ENCODE measurements at regions not wholly inside any gene's neighbourhood (a gene's known extent, or its start where the extent isn't known, plus 50 kb on each side); places are given as distances from the start of the nearest gene placed in this dataset.

DNA sequence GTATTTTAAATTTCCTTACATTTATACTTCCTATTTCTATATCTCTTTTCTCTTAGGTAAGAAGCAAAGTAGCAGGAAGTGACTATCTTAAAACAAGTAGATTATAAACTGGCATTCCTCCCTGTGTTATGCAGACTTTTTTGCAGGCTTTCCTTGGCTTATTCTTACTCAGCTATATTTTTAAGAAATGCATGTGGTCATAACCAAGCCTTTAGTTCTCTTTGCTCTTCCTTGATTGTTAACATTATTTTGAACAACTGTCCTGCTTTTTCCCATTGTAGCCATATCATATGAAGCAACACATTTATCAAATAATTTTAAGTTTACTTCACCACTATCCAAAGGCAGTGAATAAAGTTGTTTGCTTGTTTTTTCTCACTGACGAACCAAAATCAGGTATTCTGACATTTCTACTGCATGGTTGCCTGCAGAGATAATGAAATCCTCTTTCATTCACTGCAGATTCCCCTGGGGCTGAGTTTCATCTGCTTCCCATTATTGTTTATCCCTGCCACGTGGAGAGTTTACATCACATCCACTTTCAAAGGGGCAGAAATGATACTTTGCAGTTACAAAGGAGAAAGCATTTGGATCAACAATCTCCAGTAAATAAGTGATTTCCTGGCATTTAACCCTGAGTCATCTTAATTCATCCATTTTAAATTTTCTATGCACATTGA is 389.9 kb upstream of the SEMA3C start:
- Histone ChIP-seq H3K36me3 (ENCODE audit: low read depth, low read length) (no peaks in the 10 kb centered on the region), H3K27me3 (ENCODE audit: low read length) (no peaks in the 10 kb centered on the region), H2AFZ (ENCODE audit: low read length) (no peak overlapping the region), H3K9me2 (replicated peaks; ENCODE audit: low read length) (no peaks in the 10 kb centered on the region), H3F3A (ENCODE audit: low read length, unreplicated experiment) (no peaks in the 10 kb centered on the region), H3K9ac (ENCODE audit: low read length) (no peak overlapping the region), H3K79me2 (ENCODE audit: low read length) (no peaks in the 10 kb centered on the region), H3K4me1 (ENCODE audit: insufficient read depth, low read length) (no peaks in the 10 kb centered on the region), H4K20me1 (ENCODE audit: low read length) (no peaks in the 10 kb centered on the region), H3K27ac (ENCODE audit: low read length) (no peak overlapping the region), H3K4me2 (ENCODE audit: low read length) (no peak overlapping the region), H3K4me3 (ENCODE audit: low read length) (no peak overlapping the region), H3K9me3 (ENCODE audit: low read length) (no peaks in the 10 kb centered on the region)
- ATAC-seq (no peak), DNase-seq (no peak)
- ChIA-PET POLR2A (ENCODE audit: unreplicated experiment) (no interaction called here), CTCF (no interaction called here)
- TF ChIP-seq, protein P1, sequence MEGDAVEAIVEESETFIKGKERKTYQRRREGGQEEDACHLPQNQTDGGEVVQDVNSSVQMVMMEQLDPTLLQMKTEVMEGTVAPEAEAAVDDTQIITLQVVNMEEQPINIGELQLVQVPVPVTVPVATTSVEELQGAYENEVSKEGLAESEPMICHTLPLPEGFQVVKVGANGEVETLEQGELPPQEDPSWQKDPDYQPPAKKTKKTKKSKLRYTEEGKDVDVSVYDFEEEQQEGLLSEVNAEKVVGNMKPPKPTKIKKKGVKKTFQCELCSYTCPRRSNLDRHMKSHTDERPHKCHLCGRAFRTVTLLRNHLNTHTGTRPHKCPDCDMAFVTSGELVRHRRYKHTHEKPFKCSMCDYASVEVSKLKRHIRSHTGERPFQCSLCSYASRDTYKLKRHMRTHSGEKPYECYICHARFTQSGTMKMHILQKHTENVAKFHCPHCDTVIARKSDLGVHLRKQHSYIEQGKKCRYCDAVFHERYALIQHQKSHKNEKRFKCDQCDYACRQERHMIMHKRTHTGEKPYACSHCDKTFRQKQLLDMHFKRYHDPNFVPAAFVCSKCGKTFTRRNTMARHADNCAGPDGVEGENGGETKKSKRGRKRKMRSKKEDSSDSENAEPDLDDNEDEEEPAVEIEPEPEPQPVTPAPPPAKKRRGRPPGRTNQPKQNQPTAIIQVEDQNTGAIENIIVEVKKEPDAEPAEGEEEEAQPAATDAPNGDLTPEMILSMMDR (conservative IDR thresholded peaks at IDR 0.05; ENCODE audit: low read depth, low read length) = no peak
- TF ChIP-seq EZH2 (IDR thresholded peaks at IDR 0.05; ENCODE audit: low read length, unreplicated experiment) (no peak), EZH2phosphoT487 (IDR thresholded peaks at IDR 0.05; ENCODE audit: borderline replicate concordance, low read length) (no peak)
- intact Hi-C loops (cut with micrococcal nuclease) = no loop called here
- BruUV-seq (replicated peaks) = no TSS peak

DNA sequence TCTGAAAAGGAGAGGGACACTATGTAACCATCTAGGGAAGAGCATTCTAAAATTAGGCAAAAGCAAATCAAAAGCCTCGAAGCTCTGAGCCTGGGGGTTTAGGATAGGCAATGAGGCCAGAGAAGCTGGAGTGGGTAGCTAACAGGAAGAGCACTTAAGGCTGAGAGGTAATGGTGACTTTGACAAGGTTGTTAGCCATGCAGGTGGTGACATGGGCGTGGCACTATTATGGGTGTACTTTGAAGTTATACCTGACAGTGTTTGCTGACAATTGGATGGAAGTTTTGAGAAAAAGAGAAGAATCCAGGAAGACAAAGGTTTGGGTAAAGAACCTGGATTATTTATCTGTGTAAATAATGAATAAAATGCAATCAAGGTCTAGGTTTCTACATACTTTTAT is 383.0 kb upstream of the SEMA3C start:
- Histone ChIP-seq H3K27me3 (ENCODE audit: low read length) (no peaks in the 10 kb centered on the region), H3K27ac (ENCODE audit: low read length) (no peak overlapping the region), H2AFZ (ENCODE audit: low read length) (no peak overlapping the region), H3K4me1 (ENCODE audit: insufficient read depth, low read length) (peaks cover 29% of the 10 kb centered on the region), H3K9me3 (ENCODE audit: low read length) (no peaks in the 10 kb centered on the region), H3K4me3 (ENCODE audit: low read length) (no peak overlapping the region), H3K79me2 (ENCODE audit: low read length) (no peaks in the 10 kb centered on the region), H3K9ac (ENCODE audit: low read length) (no peak overlapping the region), H3K36me3 (ENCODE audit: low read depth, low read length) (no peaks in the 10 kb centered on the region), H4K20me1 (ENCODE audit: low read length) (no peaks in the 10 kb centered on the region), H3F3A (ENCODE audit: low read length, unreplicated experiment) (peaks cover 4% of the 10 kb centered on the region), H3K9me2 (replicated peaks; ENCODE audit: low read length) (no peaks in the 10 kb centered on the region), H3K4me2 (ENCODE audit: low read length) (no peak overlapping the region)
- ATAC-seq (no peak), DNase-seq (no peak)
- intact Hi-C loops (cut with micrococcal nuclease) = no loop called here
- TF ChIP-seq EZH2 (IDR thresholded peaks at IDR 0.05; ENCODE audit: low read length, unreplicated experiment) (no peak), EZH2phosphoT487 (IDR thresholded peaks at IDR 0.05; ENCODE audit: borderline replicate concordance, low read length) (no peak)
- TF ChIP-seq, protein P1 (conservative IDR thresholded peaks at IDR 0.05; ENCODE audit: low read depth, low read length) = no peak
- ChIA-PET POLR2A (ENCODE audit: unreplicated experiment) (no interaction called here), CTCF (no interaction called here)
- no TSS peak for BruUV-seq (replicated peaks)

DNA sequence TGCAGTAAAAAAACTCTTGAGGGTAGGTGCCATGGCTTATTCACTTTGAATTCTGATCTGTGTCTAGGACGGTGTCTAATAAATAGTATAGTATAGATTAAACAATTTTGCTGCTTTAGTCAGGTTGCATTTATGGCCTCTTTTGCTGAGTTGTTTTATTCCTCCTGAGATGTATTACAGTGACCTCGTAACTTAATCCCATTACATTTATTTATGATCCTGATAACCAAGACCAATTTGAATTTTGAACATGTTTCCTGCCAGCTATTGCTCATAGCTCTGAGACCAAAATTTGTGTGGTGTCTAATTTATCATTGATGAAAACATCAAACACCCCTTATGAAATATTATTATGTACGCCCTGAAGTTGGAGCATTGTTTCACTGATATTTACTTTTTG is 381.9 kb upstream of the SEMA3C start:
- Histone ChIP-seq H3K79me2 (ENCODE audit: low read length) (no peaks in the 10 kb centered on the region), H3K4me2 (ENCODE audit: low read length) (no peak overlapping the region), H3K4me3 (ENCODE audit: low read length) (no peak overlapping the region), H2AFZ (ENCODE audit: low read length) (no peak overlapping the region), H3F3A (ENCODE audit: low read length, unreplicated experiment) (peaks cover 4% of the 10 kb centered on the region), H3K27ac (ENCODE audit: low read length) (no peak overlapping the region), H3K9me2 (replicated peaks; ENCODE audit: low read length) (no peaks in the 10 kb centered on the region), H3K4me1 (ENCODE audit: insufficient read depth, low read length) (peaks cover 29% of the 10 kb centered on the region), H3K9ac (ENCODE audit: low read length) (no peak overlapping the region), H4K20me1 (ENCODE audit: low read length) (no peaks in the 10 kb centered on the region), H3K9me3 (ENCODE audit: low read length) (no peaks in the 10 kb centered on the region), H3K36me3 (ENCODE audit: low read depth, low read length) (no peaks in the 10 kb centered on the region), H3K27me3 (ENCODE audit: low read length) (no peaks in the 10 kb centered on the region)
- TF ChIP-seq, protein P1 (conservative IDR thresholded peaks at IDR 0.05; ENCODE audit: low read depth, low read length) = no peak
- TF ChIP-seq EZH2 (IDR thresholded peaks at IDR 0.05; ENCODE audit: low read length, unreplicated experiment) = no peak
- CTCF ChIA-PET = no interaction called here
- DNase-seq = no peak
- BruUV-seq (replicated peaks) = no TSS peak
- ATAC-seq = no peak
- intact Hi-C loops (cut with micrococcal nuclease) = no loop called here
- POLR2A ChIA-PET (ENCODE audit: unreplicated experiment) = no interaction called here
